HL-60 (cell line): ENCODE measurements at regions not wholly inside any gene's neighbourhood (a gene's known extent, or its start where the extent isn't known, plus 50 kb on each side); places are given as distances from the start of the nearest gene placed in this dataset.

Experiments used
- DNase-seq, 2 experiments: peaks; one replicate each; pipeline ENCODE4 v3.0.0-alpha.2; 2010 to 2020; ENCODE audit warnings: low read depth in 1 of 2, low spot score in 1 of 2
- H3K27ac ChIP-seq: fragments of 250-450 bp; sonication (Bioruptor Pico); replicated peaks from 2 replicates; pipeline ENCODE4 v1.5.1; 2020; ENCODE audit warnings: mild to moderate bottlenecking, moderate library complexity
- H3K27me3 ChIP-seq: fragments of 250-450 bp; sonication (Bioruptor Pico); 2 replicates; pipeline ENCODE4 v1.5.1; 2021; ENCODE audit warnings: mild to moderate bottlenecking, moderate library complexity; ENCODE audit not compliant: insufficient read depth, poor library complexity, severe bottlenecking
- H3K4me3 ChIP-seq: replicated peaks from 2 replicates; pipeline ENCODE4 v1.5.1; 2011; ENCODE audit warnings: mild to moderate bottlenecking, control low read depth, low read length; ENCODE audit not compliant: insufficient read depth
- GABPA ChIP-seq: IDR thresholded peaks from 2 replicates; pipeline ENCODE4 v1.6.1; 2012; ENCODE audit warnings: low read depth
- POLR2AphosphoS5 ChIP-seq: IDR thresholded peaks from 2 replicates; pipeline ENCODE4 v1.6.1; 2012; ENCODE audit warnings: low read depth
- SPI1 ChIP-seq: IDR thresholded peaks from 2 replicates; pipeline ENCODE4 v1.6.1; 2012; ENCODE audit warnings: low read depth, mild to moderate bottlenecking, borderline replicate concordance
- TF ChIP-seq, protein P1 (sequence below): IDR thresholded peaks from 2 replicates; pipeline ENCODE4 v1.6.1; 2012; ENCODE audit warnings: low read depth; ENCODE audit not compliant: insufficient replicate concordance
- TF ChIP-seq, protein P2 (sequence below): IDR thresholded peaks from one replicate; pipeline ENCODE4 v1.5.1; 2011; ENCODE audit warnings: low read length, control low read depth, inconsistent platforms; ENCODE audit not compliant: insufficient read depth

DNA sequence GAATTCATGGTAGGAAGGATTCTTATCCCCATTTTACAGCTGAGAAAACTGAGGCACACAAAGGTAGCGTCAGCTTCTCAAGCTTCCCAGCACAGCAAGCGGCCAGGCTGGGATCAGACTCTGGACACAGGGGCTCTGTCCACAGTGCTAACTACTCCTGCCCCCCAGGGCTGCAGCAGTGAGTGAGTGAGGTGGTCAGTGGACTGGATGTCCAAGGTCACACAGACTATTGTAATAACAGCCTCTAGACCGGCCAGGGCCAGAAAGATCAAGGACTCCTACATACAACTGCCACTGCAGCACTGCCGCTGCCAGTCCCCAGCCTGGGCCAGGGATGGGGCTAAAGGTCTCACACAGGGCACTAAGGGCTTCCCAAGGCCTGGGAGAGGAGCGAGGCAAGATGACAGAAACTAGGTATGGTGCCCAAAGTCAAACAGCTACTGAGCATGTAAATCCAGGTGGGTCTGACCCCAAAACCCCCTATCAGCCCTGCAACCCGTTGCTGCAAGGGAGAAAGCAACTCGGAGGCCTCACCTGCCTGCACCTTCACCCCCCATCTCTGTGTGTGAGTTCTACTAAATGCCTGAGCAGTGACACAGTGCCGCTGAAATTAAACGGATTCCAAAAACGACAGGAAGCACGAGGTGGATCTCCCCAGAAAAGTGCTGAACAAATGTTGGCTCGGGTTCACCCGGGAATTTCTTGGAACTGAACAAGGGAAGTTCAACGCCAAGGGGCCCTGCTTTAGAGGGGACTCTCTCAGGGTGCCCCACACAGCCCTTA lies 161.8 kb upstream of the GRK3 start:
- H3K27ac ChIP-seq, result peak overlapping the region; percentile 80

GRCh38 chr22:25403284-25403810 lies 161.1 kb upstream of the GRK3 start:
- H3K4me3 ChIP-seq, result peak overlapping the region; percentile 82
- H3K27me3 ChIP-seq, result no peaks in the 10 kb centered on the region
- TF ChIP-seq, protein P1, sequence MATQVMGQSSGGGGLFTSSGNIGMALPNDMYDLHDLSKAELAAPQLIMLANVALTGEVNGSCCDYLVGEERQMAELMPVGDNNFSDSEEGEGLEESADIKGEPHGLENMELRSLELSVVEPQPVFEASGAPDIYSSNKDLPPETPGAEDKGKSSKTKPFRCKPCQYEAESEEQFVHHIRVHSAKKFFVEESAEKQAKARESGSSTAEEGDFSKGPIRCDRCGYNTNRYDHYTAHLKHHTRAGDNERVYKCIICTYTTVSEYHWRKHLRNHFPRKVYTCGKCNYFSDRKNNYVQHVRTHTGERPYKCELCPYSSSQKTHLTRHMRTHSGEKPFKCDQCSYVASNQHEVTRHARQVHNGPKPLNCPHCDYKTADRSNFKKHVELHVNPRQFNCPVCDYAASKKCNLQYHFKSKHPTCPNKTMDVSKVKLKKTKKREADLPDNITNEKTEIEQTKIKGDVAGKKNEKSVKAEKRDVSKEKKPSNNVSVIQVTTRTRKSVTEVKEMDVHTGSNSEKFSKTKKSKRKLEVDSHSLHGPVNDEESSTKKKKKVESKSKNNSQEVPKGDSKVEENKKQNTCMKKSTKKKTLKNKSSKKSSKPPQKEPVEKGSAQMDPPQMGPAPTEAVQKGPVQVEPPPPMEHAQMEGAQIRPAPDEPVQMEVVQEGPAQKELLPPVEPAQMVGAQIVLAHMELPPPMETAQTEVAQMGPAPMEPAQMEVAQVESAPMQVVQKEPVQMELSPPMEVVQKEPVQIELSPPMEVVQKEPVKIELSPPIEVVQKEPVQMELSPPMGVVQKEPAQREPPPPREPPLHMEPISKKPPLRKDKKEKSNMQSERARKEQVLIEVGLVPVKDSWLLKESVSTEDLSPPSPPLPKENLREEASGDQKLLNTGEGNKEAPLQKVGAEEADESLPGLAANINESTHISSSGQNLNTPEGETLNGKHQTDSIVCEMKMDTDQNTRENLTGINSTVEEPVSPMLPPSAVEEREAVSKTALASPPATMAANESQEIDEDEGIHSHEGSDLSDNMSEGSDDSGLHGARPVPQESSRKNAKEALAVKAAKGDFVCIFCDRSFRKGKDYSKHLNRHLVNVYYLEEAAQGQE, result peak; percentile 10
- no peak for TF ChIP-seq GABPA
- DNase-seq, result no peak
- peak overlapping the region; percentile 80 for H3K27ac ChIP-seq

More for the DNA sequence above, 161.8 kb upstream of the GRK3 start:
- no peak for DNase-seq
- Histone ChIP-seq H3K27me3 (no peaks in the 10 kb centered on the region), H3K4me3 (peak overlapping the region; percentile 82)
- no peak; the same call in 1 of the 2 replicates for TF ChIP-seq POLR2AphosphoS5
- TF ChIP-seq, protein P2, sequence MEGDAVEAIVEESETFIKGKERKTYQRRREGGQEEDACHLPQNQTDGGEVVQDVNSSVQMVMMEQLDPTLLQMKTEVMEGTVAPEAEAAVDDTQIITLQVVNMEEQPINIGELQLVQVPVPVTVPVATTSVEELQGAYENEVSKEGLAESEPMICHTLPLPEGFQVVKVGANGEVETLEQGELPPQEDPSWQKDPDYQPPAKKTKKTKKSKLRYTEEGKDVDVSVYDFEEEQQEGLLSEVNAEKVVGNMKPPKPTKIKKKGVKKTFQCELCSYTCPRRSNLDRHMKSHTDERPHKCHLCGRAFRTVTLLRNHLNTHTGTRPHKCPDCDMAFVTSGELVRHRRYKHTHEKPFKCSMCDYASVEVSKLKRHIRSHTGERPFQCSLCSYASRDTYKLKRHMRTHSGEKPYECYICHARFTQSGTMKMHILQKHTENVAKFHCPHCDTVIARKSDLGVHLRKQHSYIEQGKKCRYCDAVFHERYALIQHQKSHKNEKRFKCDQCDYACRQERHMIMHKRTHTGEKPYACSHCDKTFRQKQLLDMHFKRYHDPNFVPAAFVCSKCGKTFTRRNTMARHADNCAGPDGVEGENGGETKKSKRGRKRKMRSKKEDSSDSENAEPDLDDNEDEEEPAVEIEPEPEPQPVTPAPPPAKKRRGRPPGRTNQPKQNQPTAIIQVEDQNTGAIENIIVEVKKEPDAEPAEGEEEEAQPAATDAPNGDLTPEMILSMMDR, result no peak
- no peak for TF ChIP-seq SPI1
- TF ChIP-seq, protein P1, result no peak
- no peak for TF ChIP-seq GABPA

- Histone ChIP-seq H3K27ac (peak overlapping the region; percentile 80), H3K4me3 (peak overlapping the region; percentile 82), H3K27me3 (no peaks in the 10 kb centered on the region)
- TF ChIP-seq, protein P1, result no peak
- TF ChIP-seq SPI1, result peak; percentile 39; the same call in 1 of the 2 replicates
- TF ChIP-seq POLR2AphosphoS5, result peak; percentile 63; the same call in 1 of the 2 replicates
- peak in 1 of 2 experiments; percentile 74 for DNase-seq
Measured at GRCh38 chr22:25403811-25404471, 160.5 kb upstream of the GRK3 start.

- DNase-seq, result no peak
- peak overlapping the region; percentile 80 for H3K27ac ChIP-seq
Measured at GRCh38 chr22:25404556-25404927, 159.9 kb upstream of the GRK3 start.

More at GRCh38 chr22:25404556-25404927, 159.9 kb upstream of the GRK3 start:
- TF ChIP-seq, protein P2, result no peak
- TF ChIP-seq SPI1 (no peak), POLR2AphosphoS5 (no peak), GABPA (no peak)
- TF ChIP-seq, protein P1, result no peak
- H3K27me3 ChIP-seq, result no peaks in the 10 kb centered on the region
- peak overlapping the region; percentile 82 for H3K4me3 ChIP-seq
